H9 (cell line): ENCODE measurements at regions not wholly inside any gene's neighbourhood (a gene's known extent, or its start where the extent isn't known, plus 50 kb on each side); places are given as distances from the start of the nearest gene placed in this dataset.

Experiments used
- DNase-seq: peaks from one replicate; pipeline ENCODE4 v3.0.0-alpha.2; 2017
- H2AFZ ChIP-seq: one replicate; pipeline ENCODE4 v1.6.1; 2013; ENCODE audit warnings: mild to moderate bottlenecking, low read length, control low read depth, moderate library complexity
- H2AK5ac ChIP-seq: 2 replicates; pipeline ENCODE4 v1.6.1; 2013; ENCODE audit warnings: low read length, control low read depth, mixed read lengths; ENCODE audit not compliant: insufficient read length
- H2BK120ac ChIP-seq: one replicate; pipeline ENCODE4 v1.6.1; 2013; ENCODE audit warnings: low read depth, mild to moderate bottlenecking, low read length, control low read depth, inconsistent platforms; ENCODE audit not compliant: poor library complexity, severe bottlenecking
- H2BK12ac ChIP-seq: 2 replicates; pipeline ENCODE4 v1.6.1; 2013; ENCODE audit warnings: low read length, control low read depth, mixed read lengths, low read depth; ENCODE audit not compliant: insufficient read length
- H2BK15ac ChIP-seq: 2 replicates; pipeline ENCODE4 v1.6.1; 2013; ENCODE audit warnings: low read depth, low read length, control low read depth
- H2BK20ac ChIP-seq: one replicate; pipeline ENCODE4 v1.6.1; 2013; ENCODE audit warnings: low read depth, mild to moderate bottlenecking, low read length, control low read depth, inconsistent platforms; ENCODE audit not compliant: poor library complexity, severe bottlenecking
- H2BK5ac ChIP-seq: 2 replicates; pipeline ENCODE4 v1.6.1; 2013; ENCODE audit warnings: low read length, control low read depth, mixed read lengths; ENCODE audit not compliant: insufficient read length
- H3K14ac ChIP-seq: 2 replicates; pipeline ENCODE4 v1.6.1; 2013; ENCODE audit warnings: low read length, control low read depth; ENCODE audit not compliant: insufficient read depth
- H3K18ac ChIP-seq: 2 replicates; pipeline ENCODE4 v1.6.1; 2013; ENCODE audit warnings: low read depth, mild to moderate bottlenecking, mixed read lengths, low read length, control low read depth; ENCODE audit not compliant: insufficient read length
- H3K23ac ChIP-seq: 2 replicates; pipeline ENCODE4 v1.6.1; 2013; ENCODE audit warnings: low read length, control low read depth, mixed read lengths, low read depth; ENCODE audit not compliant: insufficient read length
- H3K23me2 ChIP-seq: 2 replicates; pipeline ENCODE4 v1.6.1; 2013; ENCODE audit warnings: low read depth, mild to moderate bottlenecking, mixed read lengths, low read length, control low read depth; ENCODE audit not compliant: insufficient read length, poor library complexity, severe bottlenecking
- H3K27ac ChIP-seq: 2 replicates; pipeline ENCODE4 v1.5.1; 2013; ENCODE audit warnings: low read length, control low read depth, mixed read lengths, low read depth; ENCODE audit not compliant: insufficient read length
- H3K27me3 ChIP-seq: 2 replicates; pipeline ENCODE4 v1.6.1; 2013; ENCODE audit warnings: low read length, control low read depth, inconsistent platforms; ENCODE audit not compliant: insufficient read depth
- H3K4ac ChIP-seq: 2 replicates; pipeline ENCODE4 v1.6.1; 2013; ENCODE audit warnings: low read depth, mild to moderate bottlenecking, control low read depth, inconsistent platforms, low read length, moderate library complexity
- H3K4me1 ChIP-seq: 2 replicates; pipeline ENCODE4 v1.6.1; 2013; ENCODE audit warnings: low read length, control low read depth, inconsistent platforms; ENCODE audit not compliant: insufficient read depth
- H3K4me2 ChIP-seq: 2 replicates; pipeline ENCODE4 v1.6.1; 2013; ENCODE audit warnings: low read length, control low read depth, mixed read lengths; ENCODE audit not compliant: insufficient read length, insufficient read depth
- H3K56ac ChIP-seq: 2 replicates; pipeline ENCODE4 v1.6.1; 2013; ENCODE audit warnings: low read depth, mild to moderate bottlenecking, mixed read lengths, low read length, control low read depth; ENCODE audit not compliant: insufficient read length
- H3K79me1 ChIP-seq: 2 replicates; pipeline ENCODE4 v1.6.1; 2013; ENCODE audit warnings: low read depth, mild to moderate bottlenecking, moderate library complexity, low read length, control low read depth, inconsistent platforms; ENCODE audit not compliant: insufficient read depth, poor library complexity, severe bottlenecking
- H3K79me2 ChIP-seq: 2 replicates; pipeline ENCODE4 v1.6.1; 2013; ENCODE audit warnings: low read length, control low read depth, inconsistent platforms; ENCODE audit not compliant: insufficient read depth
- H3K9ac ChIP-seq: 2 replicates; pipeline ENCODE4 v1.6.1; 2013; ENCODE audit warnings: low read length, control low read depth, mixed read lengths; ENCODE audit not compliant: insufficient read length; ENCODE audit errors: extremely low read depth
- H3K9me3 ChIP-seq: one replicate; pipeline ENCODE4 v1.6.1; 2013; ENCODE audit warnings: low read depth, low read length, inconsistent platforms; ENCODE audit not compliant: control insufficient read depth
- H3T11ph ChIP-seq: one replicate; pipeline ENCODE4 v1.6.1; 2013; ENCODE audit warnings: mild to moderate bottlenecking, low read length, control low read depth, inconsistent platforms
- H4K20me1 ChIP-seq: one replicate; pipeline ENCODE4 v1.6.1; 2013; ENCODE audit not compliant: control insufficient read depth, insufficient read length, insufficient read depth
- H4K5ac ChIP-seq: 2 replicates; pipeline ENCODE4 v1.6.1; 2013; ENCODE audit warnings: low read depth, mild to moderate bottlenecking, mixed read lengths, low read length, control low read depth; ENCODE audit not compliant: insufficient read length
- H4K8ac ChIP-seq: replicated peaks from 2 replicates; pipeline ENCODE4 v1.6.1; 2013; ENCODE audit warnings: low read length, control low read depth, mixed read lengths, low read depth; ENCODE audit not compliant: insufficient read length
- H4K91ac ChIP-seq: 2 replicates; pipeline ENCODE4 v1.6.1; 2013; ENCODE audit warnings: low read depth, mild to moderate bottlenecking, moderate library complexity, mixed read lengths, low read length, control low read depth; ENCODE audit not compliant: insufficient read length
- H3K27ac Mint-ChIP-seq, 3 experiments: 2 replicates in 2 of 3; 3 replicates in 1 of 3; pipeline ENCODE4 v1.8.0; 2020 to 2021; ENCODE audit warnings: mixed read lengths in 3 of 3, mild to moderate bottlenecking in 1 of 3, moderate library complexity in 1 of 3
- H3K27me3 Mint-ChIP-seq: 2 replicates; pipeline ENCODE4 v1.8.0; 2021; ENCODE audit warnings: low read depth, mild to moderate bottlenecking, moderate library complexity, mixed read lengths
- H3K36me3 Mint-ChIP-seq, 3 experiments: 2 replicates in 2 of 3; 3 replicates in 1 of 3; pipeline ENCODE4 v1.8.0; 2020 to 2021; ENCODE audit warnings: low read depth in 3 of 3, mixed read lengths in 3 of 3; ENCODE audit not compliant: insufficient read depth in 1 of 3
- H3K4me1 Mint-ChIP-seq, 2 experiments: 2 replicates each; pipeline ENCODE4 v1.8.0; 2020; ENCODE audit warnings: mixed read lengths in 2 of 2
- H3K4me3 Mint-ChIP-seq, 2 experiments: 2 replicates in 1 of 2; 3 replicates in 1 of 2; pipeline ENCODE4 v1.8.0; 2020 to 2021; ENCODE audit warnings: mild to moderate bottlenecking in 2 of 2, mixed read lengths in 2 of 2, moderate library complexity in 1 of 2
- H3K9me3 Mint-ChIP-seq, 2 experiments: 2 replicates in 1 of 2; 3 replicates in 1 of 2; pipeline ENCODE4 v1.8.0; 2020; ENCODE audit warnings: mild to moderate bottlenecking in 2 of 2, mixed read lengths in 2 of 2, moderate library complexity in 1 of 2
- CTCF ChIP-seq: fragments of 200-600 bp; sonication (generic); conservative IDR thresholded peaks from 3 replicates; pipeline ENCODE4 v1.8.0; 2021; ENCODE audit warnings: antibody characterized with exemption, mild to moderate bottlenecking
- whole genome bisulfite sequencing: extraction: QIAGEN DNeasy Blood & Tissue Kit; methylation state at CpG from one replicate; pipeline ENCODE4 v1.1.7; 2013; ENCODE audit warnings: missing lambda C conversion rate, low lambda C conversion rate, mixed read lengths; ENCODE audit not compliant: insufficient read length; ENCODE audit errors: extremely low coverage; 5-methylcytosine and 5-hydroxymethylcytosine counted together

GRCh38 chr14:95444132-95445129 lies 72.0 kb downstream of the SYNE3 start:
- Histone ChIP-seq H3K27me3 (no peaks in the 10 kb centered on the region), H3K79me1 (no peaks in the 10 kb centered on the region), H3K27ac (no peak overlapping the region), H2AFZ (no peak overlapping the region), H3K56ac (no peak overlapping the region), H3K23ac (no peak overlapping the region), H3K9me3 (no peaks in the 10 kb centered on the region), H2AK5ac (no peak overlapping the region), H4K8ac (no peak overlapping the region), H2BK20ac (no peak overlapping the region), H4K91ac (no peak overlapping the region), H3K14ac (no peak overlapping the region), H3K9ac (no peak overlapping the region), H3T11ph (no peak overlapping the region), H3K4ac (no peak overlapping the region), H4K20me1 (no peaks in the 10 kb centered on the region), H2BK120ac (no peak overlapping the region), H2BK15ac (no peak overlapping the region), H2BK5ac (no peak overlapping the region), H2BK12ac (no peak overlapping the region), H3K79me2 (no peaks in the 10 kb centered on the region), H3K18ac (no peak overlapping the region), H4K5ac (no peak overlapping the region), H3K4me1 (no peaks in the 10 kb centered on the region), H3K23me2 (no peaks in the 10 kb centered on the region), H3K4me2 (no peak overlapping the region)
- Mint-ChIP-seq H3K9me3 (peaks cover 0 to 3% of the 10 kb centered on the region in 2 experiments; a peak in 1 of 5 replicates), H3K4me1 (peaks cover 0 to 6% of the 10 kb centered on the region in 2 experiments; a peak in 2 of 4 replicates), H3K27me3 (peaks cover 2% of the 10 kb centered on the region; the same call in 1 of the 2 replicates), H3K27ac (no peak overlapping the region), H3K4me3 (no peak overlapping the region), H3K36me3 (no peaks in the 10 kb centered on the region)
- WGBS: no CpG with 5 or more reads among the region's 16 CpGs
- no peak for DNase-seq
- TF ChIP-seq CTCF: no peak
